AG04450 (cell line): ENCODE measurements at regions not wholly inside any gene's neighbourhood (a gene's known extent, or its start where the extent isn't known, plus 50 kb on each side); places are given as distances from the start of the nearest gene placed in this dataset.

Source experiments
- CTCF ChIA-PET: fragments of 300-600, 350-600 bp; formaldehyde crosslinking; extraction: SDS; loops from one replicate; lab custom pipeline; 2022; ENCODE audit warnings: antibody characterized with exemption, inconsistent platforms; lab: Charles Lee
- POLR2A ChIA-PET: fragments of 350-600 bp; formaldehyde crosslinking; extraction: SDS; loops from one replicate; lab custom pipeline; 2021; ENCODE audit warnings: antibody characterized with exemption, inconsistent platforms; lab: Yijun Ruan, JAX
- DNase-seq: peaks from one replicate; pipeline ENCODE4 v3.0.0-alpha.2; 2011; ENCODE audit warnings: low read depth, low spot score
- H3K27ac ChIP-seq: one replicate; pipeline ENCODE4 v1.5.1; 2012; ENCODE audit warnings: low read depth, low read length, control low read depth
- H3K27me3 ChIP-seq: one replicate; pipeline ENCODE4 v1.6.0; 2012; ENCODE audit warnings: low read length; ENCODE audit not compliant: control insufficient read depth, insufficient read depth
- H3K4me3 ChIP-seq: 2 replicates; pipeline ENCODE4 v1.5.1; 2011; ENCODE audit warnings: mild to moderate bottlenecking, low read depth, low read length, control low read depth
- H3K9me3 ChIP-seq: 2 replicates; pipeline ENCODE4 v1.5.1; 2012; ENCODE audit warnings: low read length; ENCODE audit not compliant: control insufficient read depth, insufficient read depth
- TF ChIP-seq, protein P1 (sequence below): IDR thresholded peaks from 2 replicates; pipeline ENCODE4 v1.5.1; 2011; ENCODE audit warnings: low read depth, low read length, control low read depth, inconsistent platforms

DNA sequence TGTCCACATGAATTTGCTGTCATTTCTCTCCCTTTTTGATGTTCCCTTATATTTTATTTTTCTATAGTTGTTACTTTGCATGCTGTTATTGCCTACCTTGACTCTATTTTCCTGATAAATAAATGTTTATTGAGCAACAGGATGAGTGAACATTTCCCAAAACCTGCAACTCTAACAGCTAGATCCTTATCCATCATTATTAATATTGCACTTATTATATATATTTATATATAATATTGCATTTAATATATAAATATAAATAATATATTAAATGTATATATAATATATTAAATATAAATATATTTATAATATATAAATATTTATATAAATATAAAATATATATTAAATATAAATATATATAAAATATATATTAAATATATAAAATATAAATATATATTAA is 436.1 kb upstream of the MMADHC start:
- no peak for DNase-seq
- TF ChIP-seq, protein P1, sequence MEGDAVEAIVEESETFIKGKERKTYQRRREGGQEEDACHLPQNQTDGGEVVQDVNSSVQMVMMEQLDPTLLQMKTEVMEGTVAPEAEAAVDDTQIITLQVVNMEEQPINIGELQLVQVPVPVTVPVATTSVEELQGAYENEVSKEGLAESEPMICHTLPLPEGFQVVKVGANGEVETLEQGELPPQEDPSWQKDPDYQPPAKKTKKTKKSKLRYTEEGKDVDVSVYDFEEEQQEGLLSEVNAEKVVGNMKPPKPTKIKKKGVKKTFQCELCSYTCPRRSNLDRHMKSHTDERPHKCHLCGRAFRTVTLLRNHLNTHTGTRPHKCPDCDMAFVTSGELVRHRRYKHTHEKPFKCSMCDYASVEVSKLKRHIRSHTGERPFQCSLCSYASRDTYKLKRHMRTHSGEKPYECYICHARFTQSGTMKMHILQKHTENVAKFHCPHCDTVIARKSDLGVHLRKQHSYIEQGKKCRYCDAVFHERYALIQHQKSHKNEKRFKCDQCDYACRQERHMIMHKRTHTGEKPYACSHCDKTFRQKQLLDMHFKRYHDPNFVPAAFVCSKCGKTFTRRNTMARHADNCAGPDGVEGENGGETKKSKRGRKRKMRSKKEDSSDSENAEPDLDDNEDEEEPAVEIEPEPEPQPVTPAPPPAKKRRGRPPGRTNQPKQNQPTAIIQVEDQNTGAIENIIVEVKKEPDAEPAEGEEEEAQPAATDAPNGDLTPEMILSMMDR: no peak
- H3K4me3 ChIP-seq: no peak overlapping the region
- ChIA-PET CTCF (no interaction called here), POLR2A (no interaction called here)
- no peak overlapping the region for H3K27ac ChIP-seq
- H3K9me3 ChIP-seq: no peaks in the 10 kb centered on the region
- no peaks in the 10 kb centered on the region for H3K27me3 ChIP-seq

DNA sequence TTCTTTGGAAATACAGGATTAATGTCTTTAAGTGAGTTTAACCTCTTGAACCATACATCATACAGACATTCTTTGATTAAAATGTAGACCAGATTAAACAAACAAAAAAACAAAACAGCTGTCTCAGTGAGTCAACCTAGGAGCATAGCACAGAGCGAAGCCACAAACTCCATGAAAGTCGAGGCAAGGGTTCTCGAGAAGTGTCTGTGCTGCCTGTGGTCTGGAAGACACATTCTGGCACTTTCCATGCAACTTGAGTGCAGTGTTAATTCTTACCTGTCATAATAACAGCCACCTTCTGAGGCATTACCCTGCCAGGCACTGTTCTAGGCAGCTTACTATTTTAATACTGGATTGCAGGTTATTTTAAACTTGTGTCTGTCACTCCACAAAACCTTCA is 435.5 kb upstream of the MMADHC start:
- no peaks in the 10 kb centered on the region for H3K9me3 ChIP-seq
- H3K27ac ChIP-seq: no peak overlapping the region
- CTCF ChIA-PET: no interaction called here
- no peak overlapping the region for H3K4me3 ChIP-seq
- no peak for DNase-seq
- TF ChIP-seq, protein P1: no peak
- POLR2A ChIA-PET: no interaction called here
- no peaks in the 10 kb centered on the region for H3K27me3 ChIP-seq

DNA sequence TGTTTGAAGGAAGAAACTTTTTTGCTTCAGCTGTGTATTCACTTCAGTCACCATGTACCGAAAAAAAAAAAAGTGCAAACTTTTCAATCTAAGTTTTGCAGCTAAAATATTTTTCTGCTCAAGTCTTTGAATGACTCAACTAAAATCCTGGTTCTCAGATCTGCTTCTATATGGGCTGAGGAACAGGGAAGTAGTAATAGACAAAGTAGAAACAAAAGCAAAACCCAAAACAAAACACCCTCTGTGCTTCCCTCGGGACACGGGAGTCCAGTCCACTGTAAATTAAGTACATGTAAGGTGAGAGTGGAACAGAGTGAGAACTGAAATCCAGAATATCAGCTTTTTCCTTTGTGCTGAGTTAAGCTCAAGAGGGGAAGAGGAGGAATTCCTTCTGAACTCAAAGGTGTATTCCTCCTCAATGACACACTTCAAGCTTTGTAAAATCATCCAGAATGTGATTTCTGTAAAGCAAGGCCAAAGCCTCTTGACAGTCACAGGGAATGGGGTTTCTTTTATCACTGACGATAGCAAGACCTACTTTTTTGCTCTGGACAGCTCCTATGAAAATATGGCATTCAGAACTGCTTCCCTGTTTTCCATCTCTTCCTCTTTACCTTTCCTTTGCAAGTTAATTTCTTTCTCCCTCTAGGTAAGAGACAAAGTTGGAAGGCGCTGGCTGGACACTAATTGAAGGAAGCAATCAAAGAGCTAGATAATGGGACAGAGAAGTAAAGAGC is 433.5 kb upstream of the MMADHC start:
- POLR2A ChIA-PET: no interaction called here
- H3K27me3 ChIP-seq: no peaks in the 10 kb centered on the region
- CTCF ChIA-PET: interaction anchor here (0.6 kb wide), 1 partner anchor 1130 kb away, joined by 3 read pairs; no protein-coding TSS in a partner anchor
- TF ChIP-seq, protein P1: no peak
- no peak overlapping the region for H3K27ac ChIP-seq
- H3K4me3 ChIP-seq: no peak overlapping the region
- no peak for DNase-seq
- H3K9me3 ChIP-seq: no peaks in the 10 kb centered on the region

DNA sequence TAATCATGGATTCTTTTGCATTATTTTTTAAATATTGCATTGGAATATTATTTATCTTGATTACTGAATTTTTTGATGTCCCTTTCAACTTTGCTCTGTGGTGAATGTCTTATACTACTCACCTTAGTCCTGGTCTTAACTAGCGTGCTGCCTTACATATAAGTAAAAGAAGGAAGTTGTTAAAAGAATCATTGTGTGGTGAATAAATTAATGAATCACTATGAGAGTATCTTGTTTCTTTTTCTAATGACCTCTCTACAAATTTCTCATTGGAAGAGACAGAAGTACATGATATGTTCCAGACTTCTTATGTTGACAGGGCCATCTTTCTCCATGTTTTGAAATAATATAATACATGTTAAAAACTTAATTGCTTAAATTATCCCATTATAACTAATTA is 432.6 kb upstream of the MMADHC start:
- ChIA-PET CTCF (no interaction called here), POLR2A (no interaction called here)
- H3K27me3 ChIP-seq: no peaks in the 10 kb centered on the region
- TF ChIP-seq, protein P1: no peak
- H3K4me3 ChIP-seq: no peak overlapping the region
- no peak overlapping the region for H3K27ac ChIP-seq
- no peak for DNase-seq
- H3K9me3 ChIP-seq: no peaks in the 10 kb centered on the region

DNA sequence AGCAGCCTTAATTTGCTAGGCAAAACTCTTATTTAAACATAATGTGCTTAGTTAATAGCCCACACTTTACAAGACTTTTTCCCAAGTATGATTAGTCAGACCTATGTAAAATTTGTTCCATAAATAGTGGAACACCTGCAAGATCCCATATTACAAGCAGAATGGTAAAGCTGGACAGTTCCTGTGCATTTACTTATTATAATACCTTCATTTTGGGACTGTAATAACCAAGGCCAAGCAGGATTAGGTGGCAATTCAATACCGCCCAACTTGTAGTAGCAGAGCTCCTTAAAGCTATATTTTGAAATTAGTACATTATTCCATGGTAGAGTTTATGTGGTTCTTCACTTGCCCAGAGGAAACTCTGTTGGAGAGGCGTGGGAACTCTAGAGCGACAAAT is 431.5 kb upstream of the MMADHC start:
- TF ChIP-seq, protein P1: no peak
- Histone ChIP-seq H3K27me3 (no peaks in the 10 kb centered on the region), H3K4me3 (no peak overlapping the region), H3K27ac (no peak overlapping the region), H3K9me3 (no peaks in the 10 kb centered on the region)
- POLR2A ChIA-PET: no interaction called here
- CTCF ChIA-PET: no interaction called here
- DNase-seq: no peak
